ENCODE measurements at regions not wholly inside any gene's neighbourhood (a gene's known extent, or its start where the extent isn't known, plus 50 kb on each side); places are given as distances from the start of the nearest gene placed in this dataset.

- Histone ChIP-seq H2AK5ac (ENCODE audit: insufficient read length, low read length) (no peak overlapping the region), H2BK5ac (ENCODE audit: insufficient read length, low read length) (no peak overlapping the region), H4K20me1 (ENCODE audit: control insufficient read depth, insufficient read depth, insufficient read length) (no peaks in the 10 kb centered on the region), H3K9ac (ENCODE audit: extremely low read depth, insufficient read length, low read length) (no peak overlapping the region), H2AFZ (ENCODE audit: low read length) (no peak overlapping the region), H4K5ac (ENCODE audit: insufficient read length, low read depth, low read length) (no peak overlapping the region), H3K18ac (ENCODE audit: insufficient read length, low read depth, low read length) (no peak overlapping the region), H3K56ac (ENCODE audit: insufficient read length, low read depth, low read length) (no peak overlapping the region), H2BK15ac (ENCODE audit: low read depth, low read length) (no peak overlapping the region), H3K27me3 (ENCODE audit: insufficient read depth, low read length) (no peaks in the 10 kb centered on the region), H3K4ac (ENCODE audit: low read depth, low read length) (no peak overlapping the region), H2BK20ac (ENCODE audit: low read depth, low read length, poor library complexity, severe bottlenecking) (no peak overlapping the region), H3K23me2 (ENCODE audit: insufficient read length, low read depth, low read length, poor library complexity, severe bottlenecking) (no peaks in the 10 kb centered on the region), H2BK12ac (ENCODE audit: insufficient read length, low read depth, low read length) (no peak overlapping the region), H3K14ac (ENCODE audit: insufficient read depth, low read length) (no peak overlapping the region), H3K9me3 (ENCODE audit: control insufficient read depth, low read depth, low read length) (no peaks in the 10 kb centered on the region), H3K23ac (ENCODE audit: insufficient read length, low read depth, low read length) (no peak overlapping the region), H3T11ph (ENCODE audit: low read length) (no peak overlapping the region), H3K79me1 (ENCODE audit: insufficient read depth, low read depth, low read length, poor library complexity, severe bottlenecking) (no peaks in the 10 kb centered on the region), H2BK120ac (ENCODE audit: low read depth, low read length, poor library complexity, severe bottlenecking) (no peak overlapping the region), H4K8ac (replicated peaks; ENCODE audit: insufficient read length, low read depth, low read length) (no peak overlapping the region), H3K4me1 (ENCODE audit: insufficient read depth, low read length) (no peaks in the 10 kb centered on the region), H3K79me2 (ENCODE audit: insufficient read depth, low read length) (no peaks in the 10 kb centered on the region), H4K91ac (ENCODE audit: insufficient read length, low read depth, low read length) (no peak overlapping the region), H3K4me2 (ENCODE audit: insufficient read depth, insufficient read length, low read length) (no peak overlapping the region), H3K27ac (ENCODE audit: insufficient read length, low read depth, low read length) (no peak overlapping the region)
- Mint-ChIP-seq H3K27me3 (ENCODE audit: low read depth) (no peaks in the 10 kb centered on the region), H3K36me3 (ENCODE audit: insufficient read depth in 1 of 3, low read depth in 3 of 3) (no peaks in the 10 kb centered on the region), H3K27ac (no peak overlapping the region), H3K4me3 (no peak overlapping the region), H3K9me3 (no peaks in the 10 kb centered on the region), H3K4me1 (peaks cover 14 to 16% of the 10 kb centered on the region in 2 experiments)
- no peak for DNase-seq
- no peak for TF ChIP-seq CTCF (conservative IDR thresholded peaks at IDR 0.05)
- no CpG with 5 or more reads among the region's 1 CpG for WGBS (ENCODE audit: extremely low coverage, insufficient read length, low lambda C conversion rate)
Observed at GRCh38 chr13:76684336-76684735, 201.9 kb downstream of the KCTD12 start.
